CD8-positive, alpha-beta memory T cell (primary cell): ENCODE measurements at regions not wholly inside any gene's neighbourhood (a gene's known extent, or its start where the extent isn't known, plus 50 kb on each side); places are given as distances from the start of the nearest gene placed in this dataset.
"Not testable (repeated sequence)": the region's sequence is repeated elsewhere in the genome, so short reads cannot be mapped to it uniquely, and the experiment has no call there.

Experiments used
- CTCF ChIA-PET: fragments of 350-600 bp; sonication (Branson Sonifier 250); formaldehyde crosslinking; loops from one replicate; lab custom pipeline; 2021; ENCODE audit warnings: antibody characterized with exemption; lab: Charles Lee
- POLR2A ChIA-PET: fragments of 350-600 bp; sonication (Branson Sonifier 250); formaldehyde crosslinking; loops from one replicate; lab custom pipeline; 2021; ENCODE audit warnings: antibody characterized with exemption; lab: Charles Lee
- DNase-seq, 5 donors: peaks; one replicate each; pipeline versions ENCODE4 v3.0.0 to v3.0.0-alpha.2; 2020 to 2022; ENCODE audit warnings: mixed read lengths in 1 of 5
- H3K27ac ChIP-seq: one replicate; pipeline ENCODE4 v1.7.0; 2013; ENCODE audit warnings: low read depth, mild to moderate bottlenecking, low read length, moderate library complexity
- H3K27me3 ChIP-seq: 2 replicates; pipeline ENCODE4 v1.7.0; 2013; ENCODE audit warnings: low read length, mild to moderate bottlenecking; ENCODE audit not compliant: insufficient read depth, poor library complexity, severe bottlenecking
- H3K36me3 ChIP-seq: 2 replicates; pipeline ENCODE4 v1.7.0; 2013; ENCODE audit warnings: mild to moderate bottlenecking, low read length, moderate library complexity; ENCODE audit not compliant: insufficient read depth
- H3K4me1 ChIP-seq: 2 replicates; pipeline ENCODE4 v1.7.0; 2013; ENCODE audit warnings: mild to moderate bottlenecking, low read length, moderate library complexity; ENCODE audit not compliant: insufficient read depth
- H3K4me3 ChIP-seq: 2 replicates; pipeline ENCODE4 v1.7.0; 2013; ENCODE audit warnings: mild to moderate bottlenecking, low read length
- H3K9me3 ChIP-seq: 2 replicates; pipeline ENCODE4 v1.7.0; 2013; ENCODE audit warnings: mild to moderate bottlenecking, low read length
- H3K27ac Mint-ChIP-seq, 8 donors: one replicate each; pipeline ENCODE4 v1.8.0; 2020 to 2021; ENCODE audit warnings: mixed read lengths in 8 of 8, mild to moderate bottlenecking in 6 of 8, inconsistent platforms in 3 of 8, moderate library complexity in 3 of 8
- H3K27me3 Mint-ChIP-seq, 2 donors: one replicate each; pipeline ENCODE4 v1.8.0; 2020 to 2021; ENCODE audit warnings: mixed read lengths in 2 of 2, mild to moderate bottlenecking in 1 of 2, moderate library complexity in 1 of 2
- H3K36me3 Mint-ChIP-seq, 3 donors: one replicate each; pipeline ENCODE4 v1.8.0; 2020 to 2021; ENCODE audit warnings: mixed read lengths in 3 of 3, inconsistent platforms in 1 of 3, mild to moderate bottlenecking in 1 of 3
- H3K4me1 Mint-ChIP-seq, 3 donors: one replicate each; pipeline ENCODE4 v1.8.0; 2020 to 2021; ENCODE audit warnings: mixed read lengths in 3 of 3, inconsistent platforms in 1 of 3, mild to moderate bottlenecking in 1 of 3
- H3K4me3 Mint-ChIP-seq, 7 donors: one replicate each; pipeline ENCODE4 v1.8.0; 2020 to 2021; ENCODE audit warnings: mixed read lengths in 7 of 7, mild to moderate bottlenecking in 6 of 7, moderate library complexity in 4 of 7, inconsistent platforms in 2 of 7
- H3K9me3 Mint-ChIP-seq, 5 donors: one replicate each; pipeline ENCODE4 v1.8.0; 2020 to 2022; ENCODE audit warnings: mixed read lengths in 5 of 5, mild to moderate bottlenecking in 3 of 5, moderate library complexity in 2 of 5, inconsistent platforms in 1 of 5

DNA sequence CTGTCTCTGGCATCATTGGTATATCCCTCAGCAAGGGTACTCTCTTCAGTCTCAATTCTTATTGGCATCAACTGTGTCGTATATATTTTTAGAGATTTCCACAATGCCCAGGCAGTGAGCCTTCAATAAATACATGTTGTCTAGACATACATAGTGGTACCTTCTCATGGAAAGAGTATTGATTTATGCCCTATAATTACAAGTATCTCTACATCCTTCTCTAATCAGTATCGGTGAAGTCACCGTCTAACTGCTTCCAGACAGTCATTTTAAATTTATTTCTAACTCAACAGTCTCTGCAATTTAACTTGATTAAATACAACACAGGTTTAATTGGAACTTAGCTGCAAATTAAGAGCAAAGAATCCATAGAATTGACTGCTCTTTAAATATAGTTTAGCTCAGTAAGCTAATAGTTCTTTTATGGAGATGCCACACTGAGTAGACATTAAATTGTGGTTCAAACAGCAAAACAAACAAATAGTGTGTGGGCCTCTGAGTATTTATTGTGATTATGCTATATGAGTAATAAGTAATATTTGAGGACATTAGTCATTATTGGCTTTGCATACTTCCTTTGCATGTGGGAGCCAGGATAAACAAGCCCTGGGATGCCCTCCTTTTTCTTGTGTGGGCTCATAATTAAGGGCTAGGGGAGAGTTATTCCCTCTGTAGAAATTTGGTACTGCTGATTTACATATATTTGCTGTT lies 126.9 kb upstream of the DUSP10 start:
- Mint-ChIP-seq H3K9me3 (no peaks in the 10 kb centered on the region), H3K27me3 (no peaks in the 10 kb centered on the region), H3K4me1 (no peaks in the 10 kb centered on the region), H3K4me3 (no peak overlapping the region), H3K27ac (peak overlapping the region in 1 of 8 donors; percentile 65), H3K36me3 (peaks cover 0 to 2% (median 0%) of the 10 kb centered on the region in 3 donors)
- Histone ChIP-seq H3K27ac (no peak overlapping the region), H3K4me1 (no peaks in the 10 kb centered on the region), H3K27me3 (no peaks in the 10 kb centered on the region), H3K4me3 (no peak overlapping the region), H3K36me3 (no peaks in the 10 kb centered on the region), H3K9me3 (no peaks in the 10 kb centered on the region)
- no peak for DNase-seq
- ChIA-PET CTCF (no interaction called here), POLR2A (no interaction called here)

DNA sequence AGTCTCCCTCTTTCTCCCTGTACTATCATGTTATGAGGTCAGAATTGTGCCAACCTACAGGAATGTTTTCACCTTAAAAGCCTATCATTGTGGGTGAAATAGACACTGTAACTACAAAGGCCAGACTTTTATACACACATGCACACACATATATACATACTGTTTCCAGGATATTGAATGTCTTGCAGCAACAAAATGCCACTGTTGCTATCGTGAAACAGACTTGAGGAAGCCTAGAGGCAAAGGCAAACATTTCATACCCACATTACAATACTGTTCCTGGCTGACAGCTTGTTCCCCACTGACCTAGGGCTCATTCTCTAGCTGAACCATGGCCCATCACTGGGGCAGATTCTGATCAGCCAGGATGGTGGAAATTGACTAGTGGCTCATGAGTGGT lies 125.1 kb upstream of the DUSP10 start:
- Histone ChIP-seq H3K4me3 (no peak overlapping the region), H3K9me3 (no peaks in the 10 kb centered on the region), H3K27ac (no peak overlapping the region), H3K36me3 (no peaks in the 10 kb centered on the region), H3K4me1 (no peaks in the 10 kb centered on the region), H3K27me3 (no peaks in the 10 kb centered on the region)
- Mint-ChIP-seq H3K9me3 (no peaks in the 10 kb centered on the region), H3K27ac (no peak overlapping the region), H3K4me3 (no peak overlapping the region), H3K36me3 (peaks cover 0 to 2% (median 0%) of the 10 kb centered on the region in 3 donors), H3K4me1 (no peaks in the 10 kb centered on the region), H3K27me3 (no peaks in the 10 kb centered on the region)
- DNase-seq: no peak
- POLR2A ChIA-PET: no interaction called here
- CTCF ChIA-PET: no interaction called here

DNA sequence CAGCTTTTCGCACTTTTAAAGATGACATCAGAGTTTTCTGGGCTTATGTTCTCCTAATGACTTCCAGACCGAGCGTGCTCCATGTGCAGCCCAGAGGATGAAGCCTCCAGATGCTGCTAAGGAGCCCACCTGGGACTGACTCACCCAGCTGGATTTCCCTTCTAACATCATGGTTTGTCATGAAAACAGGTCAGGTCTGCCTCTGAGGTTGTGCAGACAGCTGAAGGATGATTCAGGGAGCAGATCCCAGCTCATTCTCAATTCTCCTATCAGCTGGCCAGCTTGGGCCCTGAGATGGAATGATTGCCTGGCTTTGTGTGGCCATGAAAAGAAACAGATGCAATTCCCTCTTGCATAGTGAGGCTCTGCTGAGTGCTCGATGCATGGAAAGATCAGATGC lies 123.9 kb upstream of the DUSP10 start:
- ChIA-PET POLR2A (no interaction called here), CTCF (no interaction called here)
- Histone ChIP-seq H3K9me3 (no peaks in the 10 kb centered on the region), H3K4me3 (no peak overlapping the region), H3K36me3 (no peaks in the 10 kb centered on the region), H3K4me1 (no peaks in the 10 kb centered on the region), H3K27me3 (no peaks in the 10 kb centered on the region), H3K27ac (no peak overlapping the region)
- Mint-ChIP-seq H3K4me1 (no peaks in the 10 kb centered on the region), H3K9me3 (no peaks in the 10 kb centered on the region), H3K4me3 (no peak overlapping the region), H3K27me3 (no peaks in the 10 kb centered on the region), H3K27ac (no peak overlapping the region), H3K36me3 (no peaks in the 10 kb centered on the region)
- no peak for DNase-seq

GRCh38 chr1:221863635-221864034 lies 121.7 kb upstream of the DUSP10 start:
- H3K4me1 Mint-ChIP-seq: no peaks in the 10 kb centered on the region
- H3K27ac ChIP-seq: no peak overlapping the region
- H3K27me3 Mint-ChIP-seq: no peaks in the 10 kb centered on the region
- no peak for DNase-seq
- POLR2A ChIA-PET: no interaction called here
- H3K27ac Mint-ChIP-seq: no peak overlapping the region
- H3K9me3 Mint-ChIP-seq: no peaks in the 10 kb centered on the region
- no peaks in the 10 kb centered on the region for H3K27me3 ChIP-seq
- no peaks in the 10 kb centered on the region for H3K4me1 ChIP-seq
- no peaks in the 10 kb centered on the region for H3K9me3 ChIP-seq
- no peaks in the 10 kb centered on the region for H3K36me3 ChIP-seq
- no peak overlapping the region for H3K4me3 ChIP-seq
- no peak overlapping the region for H3K4me3 Mint-ChIP-seq
- CTCF ChIA-PET: no interaction called here
- H3K36me3 Mint-ChIP-seq: no peaks in the 10 kb centered on the region

- CTCF ChIA-PET: no interaction called here
- Mint-ChIP-seq H3K27me3 (no peaks in the 10 kb centered on the region), H3K36me3 (no peaks in the 10 kb centered on the region), H3K9me3 (no peaks in the 10 kb centered on the region), H3K4me1 (no peaks in the 10 kb centered on the region), H3K27ac (no peak overlapping the region), H3K4me3 (no peak overlapping the region)
- H3K36me3 ChIP-seq: no peaks in the 10 kb centered on the region
- H3K4me1 ChIP-seq: no peaks in the 10 kb centered on the region
- no peak for DNase-seq
- H3K9me3 ChIP-seq: no peaks in the 10 kb centered on the region
- H3K27ac ChIP-seq: no peak overlapping the region
- POLR2A ChIA-PET: no interaction called here
- H3K27me3 ChIP-seq: no peaks in the 10 kb centered on the region
- no peak overlapping the region for H3K4me3 ChIP-seq
Observed at GRCh38 chr1:221862971-221863370, 121.1 kb upstream of the DUSP10 start.

DNA sequence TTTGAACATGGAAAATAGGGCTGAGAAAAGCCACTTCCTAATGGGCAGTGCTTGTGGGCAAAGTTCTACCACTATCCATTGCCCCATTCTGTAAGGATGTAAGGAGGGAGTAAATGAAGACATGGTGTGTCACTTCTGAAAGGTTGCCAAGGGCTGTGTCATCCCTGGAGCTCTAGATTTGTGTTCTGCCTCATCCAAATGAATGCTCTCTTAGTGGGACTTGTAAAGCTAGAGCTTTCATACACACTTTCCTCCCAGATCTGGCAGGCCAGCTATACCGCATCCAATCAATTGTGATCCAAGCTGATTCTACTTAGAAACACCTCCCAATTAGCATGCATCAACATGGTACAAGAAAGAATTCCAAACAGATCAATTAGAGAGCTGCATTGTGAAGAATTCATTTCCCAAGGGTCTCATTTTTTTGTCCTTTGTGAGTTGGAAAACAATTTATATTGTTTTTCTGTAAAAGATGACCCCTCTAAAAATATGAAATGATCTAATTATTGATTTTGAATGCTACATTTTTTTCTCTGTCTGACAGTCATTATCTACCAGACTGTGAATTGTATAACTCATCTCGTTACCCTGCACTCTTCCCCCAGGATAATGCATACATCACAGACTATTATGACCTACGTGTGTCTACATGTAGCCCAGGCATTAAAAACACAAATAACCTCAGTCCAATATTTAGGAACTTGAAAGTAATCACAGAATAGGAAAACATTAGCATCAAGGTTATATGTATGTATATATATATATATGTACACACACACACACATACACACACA lies 117.1 kb upstream of the DUSP10 start:
- no peak for DNase-seq
- no peak overlapping the region for H3K4me3 Mint-ChIP-seq
- Histone ChIP-seq H3K27ac (no peak overlapping the region), H3K27me3 (no peaks in the 10 kb centered on the region), H3K36me3 (no peaks in the 10 kb centered on the region), H3K4me1 (no peaks in the 10 kb centered on the region), H3K9me3 (no peaks in the 10 kb centered on the region), H3K4me3 (no peak overlapping the region)
- H3K9me3 Mint-ChIP-seq: no peaks in the 10 kb centered on the region
- H3K27me3 Mint-ChIP-seq: no peaks in the 10 kb centered on the region
- H3K27ac Mint-ChIP-seq: no peak overlapping the region
- ChIA-PET POLR2A (no interaction called here), CTCF (no interaction called here)
- no peaks in the 10 kb centered on the region for H3K36me3 Mint-ChIP-seq
- no peaks in the 10 kb centered on the region for H3K4me1 Mint-ChIP-seq

- H3K4me1 Mint-ChIP-seq, H3K27ac ChIP-seq, H3K4me3 ChIP-seq, CTCF ChIA-PET, H3K4me3 Mint-ChIP-seq, H3K36me3 Mint-ChIP-seq, H3K27me3 ChIP-seq, H3K4me1 ChIP-seq, POLR2A ChIA-PET, H3K9me3 ChIP-seq, H3K36me3 ChIP-seq, H3K9me3 Mint-ChIP-seq, H3K27me3 Mint-ChIP-seq, DNase-seq: not testable (repeated sequence)
- H3K27ac Mint-ChIP-seq: peak overlapping the region in 2 of 8 donors; percentile 9 to 57
Observed at GRCh38 chr1:221857094-221857444, 115.2 kb upstream of the DUSP10 start.

DNA sequence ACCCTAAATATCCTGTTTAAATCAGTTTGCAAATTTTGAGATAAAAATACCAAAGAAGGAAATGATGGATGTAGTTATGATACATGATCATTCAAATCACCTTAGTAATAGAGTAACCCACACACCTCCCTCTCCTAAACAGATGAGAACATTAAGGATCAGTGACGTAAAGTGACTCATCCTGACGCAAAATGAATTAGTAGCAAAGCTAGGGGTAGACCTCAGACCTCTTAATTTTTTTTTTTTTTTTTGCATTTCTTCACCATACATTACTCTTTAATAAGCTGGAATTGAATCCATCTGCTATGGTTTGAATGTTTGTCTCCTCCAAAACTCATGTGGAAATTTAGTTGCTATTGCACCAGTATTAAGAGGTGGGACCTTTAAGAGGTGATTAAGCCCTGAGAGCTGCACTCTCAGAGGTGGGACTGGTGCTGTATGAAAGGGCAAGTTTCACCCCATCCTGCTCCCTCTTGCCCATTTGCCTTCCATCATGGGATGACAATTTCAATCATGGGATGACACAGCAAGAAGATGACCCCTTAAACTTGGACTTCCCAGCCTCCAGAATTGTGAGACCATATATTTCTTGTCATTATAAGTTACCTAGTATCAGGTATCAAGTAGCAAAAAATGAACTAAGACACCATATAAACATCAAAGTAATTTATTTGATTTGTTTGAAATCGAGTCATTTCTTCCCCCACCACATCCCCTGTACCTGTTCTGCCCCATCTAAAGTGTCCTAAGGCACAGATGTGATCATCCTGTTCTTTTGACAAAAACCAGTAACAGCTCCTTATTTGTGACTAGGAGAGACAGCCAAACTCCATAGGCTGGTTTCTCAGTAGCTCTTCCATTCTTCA lies 114.6 kb upstream of the DUSP10 start:
- Mint-ChIP-seq H3K4me3 (no peak overlapping the region), H3K27ac (no peak overlapping the region), H3K9me3 (no peaks in the 10 kb centered on the region), H3K36me3 (no peaks in the 10 kb centered on the region), H3K27me3 (peaks cover 0 to 1% of the 10 kb centered on the region in 2 donors), H3K4me1 (no peaks in the 10 kb centered on the region)
- ChIA-PET CTCF (no interaction called here), POLR2A (no interaction called here)
- no peaks in the 10 kb centered on the region for H3K27me3 ChIP-seq
- DNase-seq: no peak
- H3K27ac ChIP-seq: no peak overlapping the region
- no peaks in the 10 kb centered on the region for H3K9me3 ChIP-seq
- H3K4me1 ChIP-seq: no peaks in the 10 kb centered on the region
- no peaks in the 10 kb centered on the region for H3K36me3 ChIP-seq
- H3K4me3 ChIP-seq: no peak overlapping the region
